ENCODE measurements at regions not wholly inside any gene's neighbourhood (a gene's known extent, or its start where the extent isn't known, plus 50 kb on each side); places are given as distances from the start of the nearest gene placed in this dataset.

GRCh38 chr20:60086821-60087562 lies 128.8 kb downstream of the CDH26 start:
- no peak overlapping the region for H3K4me3 ChIP-seq (ENCODE audit: low read depth in 2 of 2, low read length in 1 of 2)

More at GRCh38 chr20:60086821-60087562, 128.8 kb downstream of the CDH26 start:
- no peaks in the 10 kb centered on the region for H3K9me3 ChIP-seq
- no peaks in the 10 kb centered on the region for H4K20me1 ChIP-seq (ENCODE audit: insufficient read depth)
- H3K79me2 ChIP-seq (ENCODE audit: insufficient read depth): no peaks in the 10 kb centered on the region
- H3K4me1 ChIP-seq (ENCODE audit: control insufficient read depth in 1 of 2, insufficient read depth in 2 of 2, low read depth in 1 of 2, low read length in 1 of 2): no peaks in the 10 kb centered on the region
- TF ChIP-seq FOSL2 (IDR thresholded peaks at IDR 0.05; ENCODE audit: borderline replicate concordance, low read depth): no peak
- TF ChIP-seq RCOR1 (IDR thresholded peaks at IDR 0.05; ENCODE audit: low read length): no peak
- TF ChIP-seq TCF12 (IDR thresholded peaks at IDR 0.05): no peak
- no peak for TF ChIP-seq FOXM1 (IDR thresholded peaks at IDR 0.05; ENCODE audit: low read depth)
- no peak for TF ChIP-seq EZH2phosphoT487 (IDR thresholded peaks at IDR 0.05; ENCODE audit: borderline replicate concordance, low read depth)
- no peak for TF ChIP-seq GATA2 (CRISPR knock-in tag; IDR thresholded peaks at IDR 0.05)
- no peak for TF ChIP-seq NFIC (IDR thresholded peaks at IDR 0.05; ENCODE audit: borderline replicate concordance)
- no peak for TF ChIP-seq YY1 (IDR thresholded peaks at IDR 0.05; ENCODE audit: low read depth)
- no peak for TF ChIP-seq RFX5 (IDR thresholded peaks at IDR 0.05; ENCODE audit: low read length)
- TF ChIP-seq USF1 (IDR thresholded peaks at IDR 0.05; ENCODE audit: borderline replicate concordance, low read depth): no peak
- TF ChIP-seq FOXJ3 (CRISPR knock-in tag; IDR thresholded peaks at IDR 0.05): no peak
- TF ChIP-seq CTCF (IDR thresholded peaks at IDR 0.05): no peak
- TF ChIP-seq GABPA (IDR thresholded peaks at IDR 0.05; ENCODE audit: low read depth): no peak
- TF ChIP-seq ZBTB33 (IDR thresholded peaks at IDR 0.05; ENCODE audit: borderline replicate concordance, low read depth): no peak
- TF ChIP-seq PBX3 (IDR thresholded peaks at IDR 0.05): no peak
- TF ChIP-seq ELF1 (IDR thresholded peaks at IDR 0.05): no peak
- TF ChIP-seq TAF1 (IDR thresholded peaks at IDR 0.05; ENCODE audit: borderline replicate concordance, low read depth, low read length): no peak
- no peak for TF ChIP-seq REST (IDR thresholded peaks at IDR 0.05; ENCODE audit: low read depth, low read length)
- CTCF ChIA-PET: interaction anchor here (1.4 to 2.8 kb wide), 2 partner anchors 30 kb away, joined by 4 to 8 read pairs; no protein-coding TSS in a partner anchor
- POLR2A ChIA-PET: no interaction called here
- no peak overlapping the region for H2AFZ ChIP-seq (ENCODE audit: low read depth)
- H3K27me3 ChIP-seq (ENCODE audit: insufficient read depth): no peaks in the 10 kb centered on the region
- no peaks in the 10 kb centered on the region for H3F3A ChIP-seq (replicated peaks; ENCODE audit: insufficient read depth)
- H3K9ac ChIP-seq: no peak overlapping the region
- no peaks in the 10 kb centered on the region for H3K9me2 ChIP-seq
- DNase-seq: no peak
- H3K36me3 ChIP-seq (replicated peaks in 1 of 2; ENCODE audit: control insufficient read depth in 1 of 2, insufficient read depth in 2 of 2, low read length in 1 of 2): no peaks in the 10 kb centered on the region
- no peak overlapping the region for H3K4me2 ChIP-seq
- 47% methylated on average over 7 of the region's 30 CpGs for WGBS (ENCODE audit: low lambda C conversion rate)
- no peak overlapping the region for H3K27ac ChIP-seq (ENCODE audit: low read depth in 2 of 2, low read length in 1 of 2)

Data from SK-N-SH (cell line).